IPS-18a (cell line): ENCODE measurements at regions not wholly inside any gene's neighbourhood (a gene's known extent, or its start where the extent isn't known, plus 50 kb on each side); places are given as distances from the start of the nearest gene placed in this dataset.

Experiments used
- H3K27ac ChIP-seq: one replicate; pipeline ENCODE4 v1.5.1; 2013; ENCODE audit warnings: low read length
- H3K27me3 ChIP-seq: one replicate; pipeline ENCODE4 v1.6.1; 2013; ENCODE audit warnings: mild to moderate bottlenecking, low read length; ENCODE audit not compliant: control insufficient read depth, insufficient read depth
- H3K36me3 ChIP-seq: one replicate; pipeline ENCODE4 v1.6.1; 2013; ENCODE audit warnings: low read depth, low read length; ENCODE audit not compliant: control insufficient read depth
- H3K4me1 ChIP-seq: one replicate; pipeline ENCODE4 v1.6.1; 2013; ENCODE audit warnings: low read depth, low read length; ENCODE audit not compliant: control insufficient read depth
- H3K4me3 ChIP-seq: one replicate; pipeline ENCODE4 v1.5.1; 2013; ENCODE audit warnings: low read length
- H3K9ac ChIP-seq: one replicate; pipeline ENCODE4 v1.6.1; 2013; ENCODE audit warnings: mild to moderate bottlenecking, low read length, moderate library complexity
- H3K9me3 ChIP-seq: one replicate; pipeline ENCODE4 v1.6.1; 2013; ENCODE audit warnings: low read depth, low read length; ENCODE audit not compliant: control insufficient read depth

GRCh38 chr6:92132457-92132856 is 1286.9 kb downstream of the EPHA7 start:
- Histone ChIP-seq H3K9me3 (no peaks in the 10 kb centered on the region), H3K9ac (no peak overlapping the region), H3K27ac (no peak overlapping the region), H3K27me3 (no peaks in the 10 kb centered on the region), H3K4me1 (no peaks in the 10 kb centered on the region), H3K4me3 (no peak overlapping the region), H3K36me3 (no peaks in the 10 kb centered on the region)

- Histone ChIP-seq H3K4me3 (no peak overlapping the region), H3K36me3 (no peaks in the 10 kb centered on the region), H3K9ac (no peak overlapping the region), H3K9me3 (no peaks in the 10 kb centered on the region), H3K4me1 (no peaks in the 10 kb centered on the region), H3K27ac (no peak overlapping the region), H3K27me3 (no peaks in the 10 kb centered on the region)
Measured at GRCh38 chr6:92130944-92131343, 1288.4 kb downstream of the EPHA7 start.

- Histone ChIP-seq H3K4me1 (no peaks in the 10 kb centered on the region), H3K4me3 (no peak overlapping the region), H3K9ac (no peak overlapping the region), H3K9me3 (no peaks in the 10 kb centered on the region), H3K36me3 (no peaks in the 10 kb centered on the region), H3K27me3 (no peaks in the 10 kb centered on the region), H3K27ac (no peak overlapping the region)
Measured at GRCh38 chr6:92126983-92127382, 1292.4 kb downstream of the EPHA7 start.

- Histone ChIP-seq H3K27me3 (no peaks in the 10 kb centered on the region), H3K27ac (no peak overlapping the region), H3K4me3 (no peak overlapping the region), H3K9ac (no peak overlapping the region), H3K4me1 (no peaks in the 10 kb centered on the region), H3K9me3 (no peaks in the 10 kb centered on the region), H3K36me3 (no peaks in the 10 kb centered on the region)
Measured at GRCh38 chr6:92126088-92126487, 1293.3 kb downstream of the EPHA7 start.

- Histone ChIP-seq H3K36me3 (no peaks in the 10 kb centered on the region), H3K9ac (no peak overlapping the region), H3K27ac (no peak overlapping the region), H3K27me3 (no peaks in the 10 kb centered on the region), H3K9me3 (no peaks in the 10 kb centered on the region), H3K4me3 (no peak overlapping the region), H3K4me1 (no peaks in the 10 kb centered on the region)
Measured at GRCh38 chr6:92125681-92126080, 1293.7 kb downstream of the EPHA7 start.

- H3K36me3 ChIP-seq = no peaks in the 10 kb centered on the region
- H3K9me3 ChIP-seq = no peaks in the 10 kb centered on the region
- no peak overlapping the region for H3K27ac ChIP-seq
Measured at GRCh38 chr6:92124200-92124651, 1295.1 kb downstream of the EPHA7 start.

GRCh38 chr6:92122746-92123145 is 1296.6 kb downstream of the EPHA7 start:
- Histone ChIP-seq H3K4me3 (no peak overlapping the region), H3K4me1 (no peaks in the 10 kb centered on the region), H3K27ac (no peak overlapping the region), H3K9me3 (no peaks in the 10 kb centered on the region), H3K9ac (no peak overlapping the region), H3K36me3 (no peaks in the 10 kb centered on the region), H3K27me3 (no peaks in the 10 kb centered on the region)

More at GRCh38 chr6:92124200-92124651, 1295.1 kb downstream of the EPHA7 start:
- Histone ChIP-seq H3K27me3 (no peaks in the 10 kb centered on the region), H3K4me3 (no peak overlapping the region), H3K4me1 (no peaks in the 10 kb centered on the region), H3K9ac (no peak overlapping the region)

- no peak overlapping the region for H3K27ac ChIP-seq
Measured at GRCh38 chr6:92121228-92121627, 1298.1 kb downstream of the EPHA7 start.

GRCh38 chr6:92117800-92118199 is 1301.6 kb downstream of the EPHA7 start:
- Histone ChIP-seq H3K4me1 (peaks cover 3% of the 10 kb centered on the region), H3K4me3 (no peak overlapping the region), H3K9ac (no peak overlapping the region), H3K9me3 (no peaks in the 10 kb centered on the region), H3K27ac (no peak overlapping the region), H3K27me3 (no peaks in the 10 kb centered on the region), H3K36me3 (no peaks in the 10 kb centered on the region)

More at GRCh38 chr6:92121228-92121627, 1298.1 kb downstream of the EPHA7 start:
- Histone ChIP-seq H3K9me3 (no peaks in the 10 kb centered on the region), H3K27me3 (no peaks in the 10 kb centered on the region), H3K36me3 (no peaks in the 10 kb centered on the region), H3K4me3 (no peak overlapping the region), H3K4me1 (no peaks in the 10 kb centered on the region), H3K9ac (no peak overlapping the region)

- Histone ChIP-seq H3K4me3 (no peak overlapping the region), H3K4me1 (peaks cover 3% of the 10 kb centered on the region), H3K36me3 (no peaks in the 10 kb centered on the region)
Measured at GRCh38 chr6:92114797-92115196, 1304.6 kb downstream of the EPHA7 start.

GRCh38 chr6:92114091-92114675 is 1305.2 kb downstream of the EPHA7 start:
- Histone ChIP-seq H3K27me3 (no peaks in the 10 kb centered on the region), H3K9ac (no peak overlapping the region), H3K4me1 (peaks cover 3% of the 10 kb centered on the region), H3K27ac (no peak overlapping the region), H3K36me3 (no peaks in the 10 kb centered on the region), H3K9me3 (no peaks in the 10 kb centered on the region), H3K4me3 (no peak overlapping the region)

More at GRCh38 chr6:92114797-92115196, 1304.6 kb downstream of the EPHA7 start:
- H3K9ac ChIP-seq = no peak overlapping the region
- H3K27ac ChIP-seq = no peak overlapping the region
- H3K9me3 ChIP-seq = no peaks in the 10 kb centered on the region
- H3K27me3 ChIP-seq = no peaks in the 10 kb centered on the region

GRCh38 chr6:92111386-92111785 is 1308.0 kb downstream of the EPHA7 start:
- no peaks in the 10 kb centered on the region for H3K36me3 ChIP-seq
- no peak overlapping the region for H3K9ac ChIP-seq
- H3K4me1 ChIP-seq = peaks cover 3% of the 10 kb centered on the region
- no peak overlapping the region for H3K27ac ChIP-seq
- no peak overlapping the region for H3K4me3 ChIP-seq
- no peaks in the 10 kb centered on the region for H3K9me3 ChIP-seq
- no peaks in the 10 kb centered on the region for H3K27me3 ChIP-seq
